ENCODE measurements at regions not wholly inside any gene's neighbourhood (a gene's known extent, or its start where the extent isn't known, plus 50 kb on each side); places are given as distances from the start of the nearest gene placed in this dataset.

DNA sequence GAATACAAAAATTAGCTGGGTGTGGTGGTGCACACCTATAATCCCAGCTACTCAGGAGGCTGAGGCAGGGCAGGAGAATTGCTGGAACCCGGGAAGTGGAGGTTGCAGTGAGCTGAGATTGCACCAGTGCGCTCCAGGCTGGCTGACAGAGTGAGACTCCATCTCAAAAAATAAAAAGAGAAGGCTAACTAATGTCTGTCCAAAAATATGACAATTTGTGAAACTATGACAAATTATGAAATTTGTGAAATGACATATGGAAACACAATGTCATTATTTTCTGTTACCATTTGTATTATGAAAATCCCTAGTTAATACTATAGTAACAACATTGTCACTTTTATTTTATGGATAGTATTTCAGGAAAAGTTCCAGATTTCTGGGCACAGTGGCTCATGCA is 1306.3 kb upstream of the EPHA6 start:
- TF ChIP-seq, protein P1, sequence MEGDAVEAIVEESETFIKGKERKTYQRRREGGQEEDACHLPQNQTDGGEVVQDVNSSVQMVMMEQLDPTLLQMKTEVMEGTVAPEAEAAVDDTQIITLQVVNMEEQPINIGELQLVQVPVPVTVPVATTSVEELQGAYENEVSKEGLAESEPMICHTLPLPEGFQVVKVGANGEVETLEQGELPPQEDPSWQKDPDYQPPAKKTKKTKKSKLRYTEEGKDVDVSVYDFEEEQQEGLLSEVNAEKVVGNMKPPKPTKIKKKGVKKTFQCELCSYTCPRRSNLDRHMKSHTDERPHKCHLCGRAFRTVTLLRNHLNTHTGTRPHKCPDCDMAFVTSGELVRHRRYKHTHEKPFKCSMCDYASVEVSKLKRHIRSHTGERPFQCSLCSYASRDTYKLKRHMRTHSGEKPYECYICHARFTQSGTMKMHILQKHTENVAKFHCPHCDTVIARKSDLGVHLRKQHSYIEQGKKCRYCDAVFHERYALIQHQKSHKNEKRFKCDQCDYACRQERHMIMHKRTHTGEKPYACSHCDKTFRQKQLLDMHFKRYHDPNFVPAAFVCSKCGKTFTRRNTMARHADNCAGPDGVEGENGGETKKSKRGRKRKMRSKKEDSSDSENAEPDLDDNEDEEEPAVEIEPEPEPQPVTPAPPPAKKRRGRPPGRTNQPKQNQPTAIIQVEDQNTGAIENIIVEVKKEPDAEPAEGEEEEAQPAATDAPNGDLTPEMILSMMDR (optimal IDR thresholded peaks at IDR 0.05 in 1 of 3, IDR thresholded peaks at IDR 0.05 in 1 of 3, conservative IDR thresholded peaks at IDR 0.05 in 1 of 3; ENCODE audit: extremely low read depth in 1 of 3, insufficient read depth in 2 of 3, low read length in 3 of 3), result no peak
- no peak for TF ChIP-seq EZH2 (IDR thresholded peaks at IDR 0.05; ENCODE audit: low read length)

Measured in keratinocyte (primary cell).